ENCODE measurements at regions not wholly inside any gene's neighbourhood (a gene's known extent, or its start where the extent isn't known, plus 50 kb on each side); places are given as distances from the start of the nearest gene placed in this dataset.

DNA sequence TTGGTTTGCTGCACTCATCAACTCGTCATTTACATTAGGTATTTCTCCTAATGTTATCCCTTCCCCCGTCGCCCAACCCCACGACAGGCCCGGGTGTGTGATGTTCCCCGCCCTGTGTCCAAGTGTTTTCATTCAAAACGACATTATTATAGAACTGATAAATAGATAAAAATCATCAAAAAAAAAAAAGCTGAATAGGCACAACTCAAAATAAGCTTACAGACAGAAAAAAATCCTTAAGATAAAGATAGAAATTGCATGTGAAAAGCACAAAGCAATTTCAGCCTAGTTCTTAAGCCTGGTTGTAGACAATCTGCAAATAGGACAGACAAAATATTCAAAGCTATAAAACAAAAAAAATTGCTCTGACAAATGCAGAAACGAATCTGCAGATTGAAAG, 142.9 kb upstream of the LNX1 start:
- Histone ChIP-seq H3K27me3 (replicated peaks; ENCODE audit: insufficient read depth, low read depth, low read length, poor library complexity) (no peaks in the 10 kb centered on the region), H3K4me3 (ENCODE audit: low read depth, low read length, poor library complexity, severe bottlenecking) (no peak overlapping the region), H3K4me1 (ENCODE audit: insufficient read depth, low read length, poor library complexity, severe bottlenecking) (no peaks in the 10 kb centered on the region), H3K27ac (ENCODE audit: low read depth, low read length, poor library complexity, severe bottlenecking) (no peak overlapping the region), H3K9me3 (ENCODE audit: low read depth, low read length, poor library complexity, severe bottlenecking) (no peaks in the 10 kb centered on the region), H3K36me3 (ENCODE audit: insufficient read depth, low read length, poor library complexity, severe bottlenecking) (no peaks in the 10 kb centered on the region)
- ChIA-PET CTCF (no interaction called here), POLR2A (ENCODE audit: low non-redundant PET) (no interaction called here)
- no peak for DNase-seq (ENCODE audit: low spot score)
- intact Hi-C loops (cut with micrococcal nuclease; ENCODE audit: unreplicated experiment), result no loop called here
- TF ChIP-seq EZH2 (IDR thresholded peaks at IDR 0.05; ENCODE audit: borderline replicate concordance, low read depth, low read length, poor library complexity, severe bottlenecking), result no peak
- TF ChIP-seq, protein P1, sequence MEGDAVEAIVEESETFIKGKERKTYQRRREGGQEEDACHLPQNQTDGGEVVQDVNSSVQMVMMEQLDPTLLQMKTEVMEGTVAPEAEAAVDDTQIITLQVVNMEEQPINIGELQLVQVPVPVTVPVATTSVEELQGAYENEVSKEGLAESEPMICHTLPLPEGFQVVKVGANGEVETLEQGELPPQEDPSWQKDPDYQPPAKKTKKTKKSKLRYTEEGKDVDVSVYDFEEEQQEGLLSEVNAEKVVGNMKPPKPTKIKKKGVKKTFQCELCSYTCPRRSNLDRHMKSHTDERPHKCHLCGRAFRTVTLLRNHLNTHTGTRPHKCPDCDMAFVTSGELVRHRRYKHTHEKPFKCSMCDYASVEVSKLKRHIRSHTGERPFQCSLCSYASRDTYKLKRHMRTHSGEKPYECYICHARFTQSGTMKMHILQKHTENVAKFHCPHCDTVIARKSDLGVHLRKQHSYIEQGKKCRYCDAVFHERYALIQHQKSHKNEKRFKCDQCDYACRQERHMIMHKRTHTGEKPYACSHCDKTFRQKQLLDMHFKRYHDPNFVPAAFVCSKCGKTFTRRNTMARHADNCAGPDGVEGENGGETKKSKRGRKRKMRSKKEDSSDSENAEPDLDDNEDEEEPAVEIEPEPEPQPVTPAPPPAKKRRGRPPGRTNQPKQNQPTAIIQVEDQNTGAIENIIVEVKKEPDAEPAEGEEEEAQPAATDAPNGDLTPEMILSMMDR (conservative IDR thresholded peaks at IDR 0.05; ENCODE audit: low read depth, low read length), result no peak
- no TSS peak for BruUV-seq (replicated peaks)

DNA sequence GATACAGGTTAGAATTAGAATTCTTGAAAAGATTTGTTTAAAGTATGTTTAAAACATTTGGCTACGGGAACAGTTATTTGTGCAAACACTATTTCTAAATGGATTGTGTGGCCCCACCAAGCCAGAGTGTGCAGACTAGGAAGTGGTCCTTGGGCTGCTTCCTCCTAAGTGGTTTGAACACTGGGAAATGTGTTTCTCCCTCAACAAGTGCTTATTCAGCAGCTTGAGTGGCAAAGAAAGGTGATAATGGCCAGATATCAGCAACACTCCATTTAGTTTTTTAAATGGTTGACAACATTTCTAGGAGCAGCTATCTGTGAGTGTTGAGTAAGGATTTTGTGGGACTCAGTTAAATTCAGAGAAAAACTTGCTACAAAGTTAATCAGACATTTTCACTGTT, 141.4 kb upstream of the LNX1 start:
- TF ChIP-seq, protein P1 (conservative IDR thresholded peaks at IDR 0.05; ENCODE audit: low read depth, low read length), result no peak
- TF ChIP-seq EZH2 (IDR thresholded peaks at IDR 0.05; ENCODE audit: borderline replicate concordance, low read depth, low read length, poor library complexity, severe bottlenecking), result no peak
- DNase-seq (ENCODE audit: low spot score), result no peak
- POLR2A ChIA-PET (ENCODE audit: low non-redundant PET), result no interaction called here
- H3K9me3 ChIP-seq (ENCODE audit: low read depth, low read length, poor library complexity, severe bottlenecking), result no peaks in the 10 kb centered on the region
- no peak overlapping the region for H3K27ac ChIP-seq (ENCODE audit: low read depth, low read length, poor library complexity, severe bottlenecking)
- CTCF ChIA-PET, result no interaction called here
- BruUV-seq (replicated peaks), result no TSS peak
- H3K36me3 ChIP-seq (ENCODE audit: insufficient read depth, low read length, poor library complexity, severe bottlenecking), result no peaks in the 10 kb centered on the region
- no peaks in the 10 kb centered on the region for H3K27me3 ChIP-seq (replicated peaks; ENCODE audit: insufficient read depth, low read depth, low read length, poor library complexity)
- intact Hi-C loops (cut with micrococcal nuclease; ENCODE audit: unreplicated experiment), result no loop called here
- no peaks in the 10 kb centered on the region for H3K4me1 ChIP-seq (ENCODE audit: insufficient read depth, low read length, poor library complexity, severe bottlenecking)
- no peak overlapping the region for H3K4me3 ChIP-seq (ENCODE audit: low read depth, low read length, poor library complexity, severe bottlenecking)

DNA sequence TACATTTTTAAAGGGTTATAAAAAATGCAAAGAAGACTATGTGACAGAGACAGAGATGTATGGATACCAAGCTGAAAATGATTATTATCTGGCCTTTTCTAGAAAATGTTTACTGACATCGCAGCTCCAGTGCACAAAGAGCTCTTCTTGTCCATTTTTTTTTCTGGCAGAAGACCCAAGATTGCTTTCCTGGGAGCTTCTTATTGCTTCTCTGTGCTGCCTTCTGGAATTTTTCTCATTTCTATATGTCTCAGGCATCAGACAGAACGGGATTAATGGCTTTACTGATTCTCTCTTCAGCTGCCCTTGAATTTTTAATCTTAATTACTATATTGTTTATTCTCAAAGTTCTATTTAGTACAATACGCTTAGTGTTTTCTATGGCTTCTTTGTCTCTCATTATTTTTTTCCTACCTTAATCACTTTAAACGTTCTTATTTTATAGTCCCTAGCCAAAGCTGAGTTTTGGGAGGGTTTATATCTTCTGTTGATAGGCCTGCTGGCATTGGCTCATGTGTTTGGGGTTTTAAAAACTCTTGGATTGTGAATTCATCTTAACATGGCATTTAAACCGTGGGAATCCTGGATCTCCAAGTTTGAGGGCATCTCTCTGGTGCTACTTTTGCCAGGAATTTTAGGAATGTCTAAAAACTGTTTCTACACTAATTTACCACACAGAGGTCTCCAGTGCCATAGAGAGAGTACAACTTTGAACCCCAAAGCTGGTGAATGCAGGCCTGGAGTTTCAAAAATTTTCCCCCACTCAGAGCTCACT, 138.9 kb upstream of the LNX1 start:
- no TSS peak for BruUV-seq (replicated peaks)
- DNase-seq (ENCODE audit: low spot score), result no peak
- Histone ChIP-seq H3K36me3 (ENCODE audit: insufficient read depth, low read length, poor library complexity, severe bottlenecking) (no peaks in the 10 kb centered on the region), H3K4me1 (ENCODE audit: insufficient read depth, low read length, poor library complexity, severe bottlenecking) (no peaks in the 10 kb centered on the region), H3K27ac (ENCODE audit: low read depth, low read length, poor library complexity, severe bottlenecking) (no peak overlapping the region), H3K4me3 (ENCODE audit: low read depth, low read length, poor library complexity, severe bottlenecking) (no peak overlapping the region), H3K9me3 (ENCODE audit: low read depth, low read length, poor library complexity, severe bottlenecking) (no peaks in the 10 kb centered on the region), H3K27me3 (replicated peaks; ENCODE audit: insufficient read depth, low read depth, low read length, poor library complexity) (no peaks in the 10 kb centered on the region)
- ChIA-PET CTCF (no interaction called here), POLR2A (ENCODE audit: low non-redundant PET) (interaction anchor here (0.6 to 0.8 kb wide), 2 partner anchors 241 to 650 kb away, joined by 3 to 12 read pairs; no protein-coding TSS in a partner anchor)
- TF ChIP-seq, protein P1 (conservative IDR thresholded peaks at IDR 0.05; ENCODE audit: low read depth, low read length), result no peak
- TF ChIP-seq EZH2 (IDR thresholded peaks at IDR 0.05; ENCODE audit: borderline replicate concordance, low read depth, low read length, poor library complexity, severe bottlenecking), result no peak
- intact Hi-C loops (cut with micrococcal nuclease; ENCODE audit: unreplicated experiment), result no loop called here
